ENCODE measurements at regions not wholly inside any gene's neighbourhood (a gene's known extent, or its start where the extent isn't known, plus 50 kb on each side); places are given as distances from the start of the nearest gene placed in this dataset.

DNA sequence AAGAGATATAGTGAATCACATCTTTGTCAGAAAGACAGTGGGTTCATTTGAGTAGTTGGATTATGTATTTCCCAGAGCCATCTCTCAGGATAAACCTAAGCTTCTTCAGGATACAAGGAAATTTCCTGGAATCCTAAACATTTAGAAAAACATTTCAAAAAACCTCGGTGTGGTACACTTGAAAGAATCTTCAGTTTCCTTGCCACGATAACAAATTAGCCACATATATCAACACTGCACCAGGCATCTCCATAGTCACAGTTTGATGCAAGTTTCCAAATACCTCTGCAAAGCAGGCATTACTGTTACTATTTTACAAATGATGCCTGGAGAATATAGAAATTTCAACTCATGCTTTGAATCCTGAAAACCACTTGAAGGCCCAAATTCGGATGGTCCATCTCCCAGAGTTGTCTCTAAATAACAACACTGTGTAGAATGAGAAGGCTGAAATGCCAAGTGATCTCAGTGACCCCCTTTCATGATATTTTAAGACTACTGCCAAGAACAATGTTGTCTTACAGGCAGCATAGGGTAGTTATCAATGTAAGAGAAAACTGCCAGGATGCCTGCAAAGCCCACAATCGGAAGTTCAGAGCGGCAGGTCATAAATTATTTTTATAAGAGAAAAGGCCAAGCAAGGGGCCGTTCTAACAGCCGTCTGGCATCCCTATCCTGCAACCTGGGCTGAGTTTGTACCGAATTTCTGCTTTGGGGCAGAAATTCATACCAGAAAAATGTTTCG lies 307.9 kb downstream of the TXNL1 start:
- TF ChIP-seq, protein P1, sequence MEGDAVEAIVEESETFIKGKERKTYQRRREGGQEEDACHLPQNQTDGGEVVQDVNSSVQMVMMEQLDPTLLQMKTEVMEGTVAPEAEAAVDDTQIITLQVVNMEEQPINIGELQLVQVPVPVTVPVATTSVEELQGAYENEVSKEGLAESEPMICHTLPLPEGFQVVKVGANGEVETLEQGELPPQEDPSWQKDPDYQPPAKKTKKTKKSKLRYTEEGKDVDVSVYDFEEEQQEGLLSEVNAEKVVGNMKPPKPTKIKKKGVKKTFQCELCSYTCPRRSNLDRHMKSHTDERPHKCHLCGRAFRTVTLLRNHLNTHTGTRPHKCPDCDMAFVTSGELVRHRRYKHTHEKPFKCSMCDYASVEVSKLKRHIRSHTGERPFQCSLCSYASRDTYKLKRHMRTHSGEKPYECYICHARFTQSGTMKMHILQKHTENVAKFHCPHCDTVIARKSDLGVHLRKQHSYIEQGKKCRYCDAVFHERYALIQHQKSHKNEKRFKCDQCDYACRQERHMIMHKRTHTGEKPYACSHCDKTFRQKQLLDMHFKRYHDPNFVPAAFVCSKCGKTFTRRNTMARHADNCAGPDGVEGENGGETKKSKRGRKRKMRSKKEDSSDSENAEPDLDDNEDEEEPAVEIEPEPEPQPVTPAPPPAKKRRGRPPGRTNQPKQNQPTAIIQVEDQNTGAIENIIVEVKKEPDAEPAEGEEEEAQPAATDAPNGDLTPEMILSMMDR (IDR thresholded peaks at IDR 0.05): no peak
- TF ChIP-seq POLR2AphosphoS5 (IDR thresholded peaks at IDR 0.05): no peak
